ENCODE measurements at regions not wholly inside any gene's neighbourhood (a gene's known extent, or its start where the extent isn't known, plus 50 kb on each side); places are given as distances from the start of the nearest gene placed in this dataset.

DNA sequence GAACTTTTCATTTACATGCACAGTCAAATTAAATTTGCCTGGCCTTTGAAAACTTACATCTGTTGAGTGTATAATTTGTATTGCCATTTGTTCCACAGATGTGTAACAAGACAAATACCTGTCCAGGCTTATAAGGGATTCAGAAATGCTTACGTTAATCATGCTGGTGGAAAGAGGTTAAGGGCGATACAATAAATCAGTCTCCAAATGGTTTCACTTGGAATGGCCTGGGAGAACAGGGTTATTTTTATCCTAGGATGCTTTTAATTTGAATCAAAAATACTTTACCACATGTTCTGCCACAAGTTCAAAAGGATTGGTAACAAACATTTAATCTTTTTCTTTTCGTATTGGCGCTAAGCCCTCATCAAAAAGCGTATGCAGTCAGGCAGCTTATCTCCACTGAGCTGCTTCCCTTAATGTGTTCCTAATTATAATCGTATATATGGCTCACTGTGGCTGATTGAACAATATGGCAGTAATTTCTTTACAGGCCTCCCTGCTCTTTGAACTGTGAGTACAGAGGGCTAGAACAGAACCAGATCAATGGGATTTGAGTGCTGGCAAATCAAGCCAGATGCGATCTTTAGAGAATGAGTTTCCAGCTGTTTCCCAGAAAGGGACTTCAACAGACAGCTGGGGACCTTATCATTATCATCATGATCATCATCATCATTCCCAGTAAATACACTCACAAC, 425.7 kb downstream of the SPRY2 start:
- no peaks in the 10 kb centered on the region for H3K27me3 Mint-ChIP-seq
- H3K36me3 Mint-ChIP-seq: no peaks in the 10 kb centered on the region

DNA sequence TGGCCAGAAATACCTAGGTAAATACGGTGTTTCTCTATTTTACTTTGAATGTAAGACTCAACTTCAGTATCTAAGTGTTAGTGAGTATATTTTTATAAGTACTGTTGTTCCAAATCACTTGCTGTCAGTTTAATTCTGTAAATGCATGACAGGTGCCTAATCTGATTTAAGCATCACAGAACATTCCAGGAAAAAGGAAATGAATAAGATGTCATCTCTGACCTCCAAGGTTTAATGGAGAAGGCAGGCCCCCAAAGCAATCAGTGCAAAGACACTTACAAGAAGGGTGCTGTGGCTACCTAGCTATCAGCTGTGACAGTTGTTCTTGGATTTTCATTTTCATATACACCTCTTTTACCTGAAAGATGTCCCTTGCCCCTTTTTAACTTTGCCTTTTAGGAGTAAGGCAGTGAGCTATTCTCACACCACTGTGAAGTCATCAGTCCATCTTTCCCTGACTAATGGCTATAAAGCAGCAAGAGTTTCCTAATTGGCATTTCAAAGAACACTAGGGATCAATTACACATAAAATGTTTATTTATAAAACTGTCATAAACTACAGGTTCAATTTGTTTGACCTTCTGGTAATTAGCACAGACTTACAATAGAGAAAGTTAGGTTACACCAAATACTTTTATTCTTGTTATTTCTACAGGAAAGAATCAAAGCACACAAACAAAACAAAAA, 427.6 kb downstream of the SPRY2 start:
- H3K27me3 Mint-ChIP-seq: no peaks in the 10 kb centered on the region
- ATAC-seq: no peak
- H3K4me3 Mint-ChIP-seq: no peak overlapping the region

More for the DNA sequence above, 425.7 kb downstream of the SPRY2 start:
- Mint-ChIP-seq H3K4me3 (no peak overlapping the region), H3K9me3 (no peaks in the 10 kb centered on the region), H3K4me1 (ENCODE audit: low read depth in 2 of 2) (no peaks in the 10 kb centered on the region), H3K27ac (no peak overlapping the region)
- ATAC-seq (no peak), DNase-seq (ENCODE audit: low spot score) (no peak)

DNA sequence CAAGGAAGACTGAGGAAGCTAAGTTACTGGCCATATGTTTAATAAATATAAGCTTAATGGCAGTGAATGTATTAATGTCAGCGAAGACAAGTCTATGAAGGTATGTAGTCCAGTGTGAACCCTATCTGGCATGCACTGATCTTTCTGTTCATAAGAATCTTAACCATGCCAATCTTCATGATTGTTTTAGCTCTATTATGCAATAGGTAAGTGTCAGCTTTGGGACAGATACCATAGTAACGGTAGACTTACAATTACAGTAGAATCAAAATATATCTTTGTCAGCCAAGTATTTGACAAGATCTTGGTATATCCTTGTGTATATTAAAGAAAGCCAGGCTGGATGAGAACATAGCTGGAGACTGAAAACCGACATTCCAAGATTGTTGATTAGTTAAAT, 428.5 kb downstream of the SPRY2 start:
- DNase-seq (ENCODE audit: low spot score): no peak
- no peaks in the 10 kb centered on the region for H3K27me3 Mint-ChIP-seq
- no peaks in the 10 kb centered on the region for H3K4me1 Mint-ChIP-seq (ENCODE audit: low read depth in 2 of 2)
- no peak overlapping the region for H3K4me3 Mint-ChIP-seq
- H3K36me3 Mint-ChIP-seq: no peaks in the 10 kb centered on the region
- ATAC-seq: no peak
- H3K27ac Mint-ChIP-seq: no peak overlapping the region
- H3K9me3 Mint-ChIP-seq: no peaks in the 10 kb centered on the region

More for the DNA sequence above, 427.6 kb downstream of the SPRY2 start:
- DNase-seq (ENCODE audit: low spot score): no peak
- H3K27ac Mint-ChIP-seq: no peak overlapping the region
- H3K9me3 Mint-ChIP-seq: no peaks in the 10 kb centered on the region
- no peaks in the 10 kb centered on the region for H3K4me1 Mint-ChIP-seq (ENCODE audit: low read depth in 2 of 2)
- H3K36me3 Mint-ChIP-seq: no peaks in the 10 kb centered on the region

DNA sequence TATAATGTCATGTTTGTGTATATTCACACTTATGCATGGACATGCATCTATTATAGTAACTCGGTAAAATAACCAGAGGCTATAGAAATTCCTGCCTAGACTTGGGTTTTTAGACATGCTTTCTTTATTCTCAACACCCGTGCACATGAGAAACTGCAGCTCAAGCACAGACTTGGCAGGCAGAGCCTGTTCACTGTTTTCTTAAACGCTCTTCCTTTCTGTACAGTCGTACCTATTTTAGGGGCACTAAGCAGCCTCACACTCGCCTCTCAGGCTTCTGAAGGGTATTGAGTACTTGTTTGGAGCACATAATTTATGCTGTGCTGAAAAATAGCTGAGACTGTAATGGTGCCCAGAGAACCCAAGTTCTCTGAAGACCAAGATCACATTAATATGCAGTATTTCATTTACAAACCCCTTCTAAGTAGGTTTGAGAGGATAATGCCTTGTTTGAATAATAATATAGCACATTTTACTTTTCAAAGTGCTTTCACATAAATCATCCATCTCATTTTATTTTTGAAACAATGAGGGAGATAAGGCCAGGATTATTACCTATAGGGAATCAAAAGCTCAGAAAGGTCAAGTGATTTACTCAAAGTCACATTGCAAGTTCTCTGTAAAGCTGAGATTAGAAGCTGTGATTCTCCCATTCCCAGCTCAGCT, 429.9 kb downstream of the SPRY2 start:
- no peaks in the 10 kb centered on the region for H3K9me3 Mint-ChIP-seq
- ATAC-seq: no peak
- H3K4me3 Mint-ChIP-seq: no peak overlapping the region
- H3K4me1 Mint-ChIP-seq (ENCODE audit: low read depth in 2 of 2): no peaks in the 10 kb centered on the region
- no peaks in the 10 kb centered on the region for H3K27me3 Mint-ChIP-seq
- DNase-seq (ENCODE audit: low spot score): no peak
- H3K27ac Mint-ChIP-seq: no peak overlapping the region
- H3K36me3 Mint-ChIP-seq: no peaks in the 10 kb centered on the region

DNA sequence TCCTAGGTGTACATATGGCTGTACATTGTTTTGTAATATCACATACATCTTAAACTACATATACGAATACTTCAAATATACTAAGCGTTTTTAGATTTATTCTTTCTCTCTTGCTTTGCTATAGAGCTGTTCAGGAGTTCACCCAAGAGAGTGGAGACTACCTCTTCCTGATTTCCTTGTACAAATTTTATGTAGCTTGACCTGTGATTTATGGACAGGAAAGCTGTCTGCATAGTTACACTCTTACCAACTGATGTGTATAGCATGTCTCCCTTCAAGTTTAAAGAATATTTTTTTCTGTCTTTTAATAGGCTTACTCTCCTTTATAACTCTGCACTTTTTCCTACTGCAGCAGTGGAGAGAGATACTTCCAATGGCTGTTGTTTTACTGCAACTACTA, 428.7 kb downstream of the NDFIP2 start:
- Mint-ChIP-seq H3K27ac (no peak overlapping the region), H3K36me3 (no peaks in the 10 kb centered on the region), H3K9me3 (no peaks in the 10 kb centered on the region), H3K4me1 (ENCODE audit: low read depth in 2 of 2) (no peaks in the 10 kb centered on the region), H3K4me3 (no peak overlapping the region), H3K27me3 (no peaks in the 10 kb centered on the region)
- DNase-seq (ENCODE audit: low spot score) (no peak), ATAC-seq (no peak)

DNA sequence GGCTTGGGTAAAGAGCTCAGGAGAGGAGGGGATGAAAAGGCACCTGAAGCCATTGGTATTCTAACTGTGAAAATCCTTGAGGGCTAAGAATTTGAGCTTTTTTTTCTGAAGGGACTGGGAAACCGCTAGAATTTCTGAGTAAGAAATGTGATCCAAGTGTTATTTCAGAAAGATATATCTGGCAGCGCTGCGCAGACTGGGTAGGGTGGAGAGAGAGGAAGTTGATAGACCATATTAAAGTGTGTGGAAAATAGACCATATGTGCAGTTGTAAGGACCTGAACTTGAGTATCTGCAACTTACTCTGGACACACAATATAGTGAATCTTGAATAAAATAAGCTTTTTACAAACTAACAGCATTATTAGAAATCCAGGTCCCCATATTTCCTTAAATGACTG, 427.4 kb downstream of the NDFIP2 start:
- Mint-ChIP-seq H3K27me3 (no peaks in the 10 kb centered on the region), H3K4me1 (ENCODE audit: low read depth in 2 of 2) (no peaks in the 10 kb centered on the region), H3K36me3 (no peaks in the 10 kb centered on the region), H3K4me3 (no peak overlapping the region), H3K27ac (no peak overlapping the region), H3K9me3 (no peaks in the 10 kb centered on the region)
- ATAC-seq: no peak
- DNase-seq (ENCODE audit: low spot score): no peak

DNA sequence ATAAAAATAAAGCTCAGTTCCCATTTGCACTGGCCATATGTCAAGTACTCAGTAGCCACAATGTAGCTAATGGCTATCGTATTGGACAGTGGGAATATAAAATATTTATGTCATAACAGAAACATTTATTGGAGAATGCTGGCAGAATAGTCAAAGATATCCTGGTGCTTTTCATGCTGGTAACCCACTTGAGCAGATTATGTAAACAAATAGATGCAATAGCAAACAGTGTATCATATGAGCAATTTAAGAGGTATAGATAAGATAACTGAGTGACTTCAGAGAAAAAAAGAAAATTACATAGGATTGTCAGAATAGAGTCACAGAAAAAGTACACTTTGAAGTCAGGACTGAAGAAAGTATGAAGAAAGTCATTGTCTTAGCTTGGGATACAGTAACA, 426.6 kb downstream of the NDFIP2 start:
- Mint-ChIP-seq H3K4me3 (no peak overlapping the region), H3K27me3 (no peaks in the 10 kb centered on the region), H3K4me1 (ENCODE audit: low read depth in 2 of 2) (no peaks in the 10 kb centered on the region), H3K27ac (no peak overlapping the region), H3K9me3 (no peaks in the 10 kb centered on the region), H3K36me3 (no peaks in the 10 kb centered on the region)
- ATAC-seq (no peak), DNase-seq (ENCODE audit: low spot score) (no peak)

DNA sequence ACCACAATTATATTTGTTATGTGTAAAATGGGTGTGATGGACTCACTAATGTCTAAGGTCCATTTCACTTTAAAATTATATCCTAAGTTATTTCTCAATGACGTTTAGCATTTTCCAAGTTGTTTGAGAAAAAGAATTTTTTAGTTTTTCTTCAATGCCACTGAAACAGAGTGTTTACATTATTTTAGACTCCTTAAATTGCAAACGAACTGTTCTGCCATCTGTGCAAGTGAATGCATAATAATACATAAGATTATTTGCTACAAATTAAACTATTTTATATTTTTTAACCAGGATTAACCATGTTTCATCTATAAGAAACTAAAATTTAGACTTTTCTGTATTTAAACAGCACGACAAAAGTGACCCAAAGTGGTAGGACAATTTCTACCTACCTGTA, 425.4 kb downstream of the NDFIP2 start:
- DNase-seq (ENCODE audit: low spot score): no peak
- H3K9me3 Mint-ChIP-seq: no peaks in the 10 kb centered on the region
- no peaks in the 10 kb centered on the region for H3K4me1 Mint-ChIP-seq (ENCODE audit: low read depth in 2 of 2)
- H3K4me3 Mint-ChIP-seq: no peak overlapping the region
- no peak for ATAC-seq
- H3K27ac Mint-ChIP-seq: no peak overlapping the region
- no peaks in the 10 kb centered on the region for H3K36me3 Mint-ChIP-seq
- no peaks in the 10 kb centered on the region for H3K27me3 Mint-ChIP-seq

DNA sequence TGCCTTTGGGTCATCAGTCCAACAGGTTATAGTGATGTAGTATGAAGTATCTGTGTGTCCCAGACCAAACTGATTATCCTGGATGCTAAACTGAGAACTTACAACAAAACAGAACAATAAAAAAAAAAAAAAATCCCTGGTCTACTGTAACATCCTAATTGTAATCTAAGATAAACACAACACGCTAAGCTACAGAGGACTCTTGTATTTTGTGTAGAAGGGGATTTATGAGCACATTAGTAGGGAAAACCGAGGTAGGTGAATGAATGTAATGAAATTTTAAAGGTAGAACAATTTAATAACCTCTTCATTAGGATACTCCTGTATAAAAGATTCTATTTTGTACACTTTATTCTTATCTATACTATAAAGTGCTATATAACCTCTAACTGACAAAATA, 424.1 kb downstream of the NDFIP2 start:
- H3K27me3 Mint-ChIP-seq: no peaks in the 10 kb centered on the region
- no peaks in the 10 kb centered on the region for H3K4me1 Mint-ChIP-seq (ENCODE audit: low read depth in 2 of 2)
- no peak overlapping the region for H3K27ac Mint-ChIP-seq
- H3K9me3 Mint-ChIP-seq: no peaks in the 10 kb centered on the region
- H3K4me3 Mint-ChIP-seq: no peak overlapping the region
- DNase-seq (ENCODE audit: low spot score) (no peak), ATAC-seq (no peak)
- no peaks in the 10 kb centered on the region for H3K36me3 Mint-ChIP-seq

DNA sequence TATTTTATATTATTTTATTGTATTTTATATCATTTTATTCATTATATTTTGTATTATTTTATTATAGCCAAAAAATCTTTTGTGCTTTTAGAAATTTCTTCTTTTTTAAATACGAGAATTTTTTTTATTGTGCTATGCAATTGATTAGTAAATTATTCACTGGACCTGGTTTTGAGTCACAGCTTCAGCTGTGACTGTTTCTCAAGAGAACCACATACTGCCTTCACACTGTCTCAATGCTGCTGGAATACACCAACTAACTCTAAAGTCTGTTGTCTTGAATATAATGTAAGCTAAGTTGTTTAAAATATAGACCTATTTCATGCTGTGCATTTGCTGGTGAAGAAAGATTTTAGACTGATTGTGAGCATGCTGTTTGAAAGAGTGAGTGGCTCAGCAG, 423.6 kb downstream of the NDFIP2 start:
- H3K4me3 Mint-ChIP-seq: no peak overlapping the region
- no peaks in the 10 kb centered on the region for H3K9me3 Mint-ChIP-seq
- no peak overlapping the region for H3K27ac Mint-ChIP-seq
- ATAC-seq (no peak), DNase-seq (ENCODE audit: low spot score) (no peak)
- H3K4me1 Mint-ChIP-seq (ENCODE audit: low read depth in 2 of 2): no peaks in the 10 kb centered on the region
- no peaks in the 10 kb centered on the region for H3K27me3 Mint-ChIP-seq
- H3K36me3 Mint-ChIP-seq: no peaks in the 10 kb centered on the region

DNA sequence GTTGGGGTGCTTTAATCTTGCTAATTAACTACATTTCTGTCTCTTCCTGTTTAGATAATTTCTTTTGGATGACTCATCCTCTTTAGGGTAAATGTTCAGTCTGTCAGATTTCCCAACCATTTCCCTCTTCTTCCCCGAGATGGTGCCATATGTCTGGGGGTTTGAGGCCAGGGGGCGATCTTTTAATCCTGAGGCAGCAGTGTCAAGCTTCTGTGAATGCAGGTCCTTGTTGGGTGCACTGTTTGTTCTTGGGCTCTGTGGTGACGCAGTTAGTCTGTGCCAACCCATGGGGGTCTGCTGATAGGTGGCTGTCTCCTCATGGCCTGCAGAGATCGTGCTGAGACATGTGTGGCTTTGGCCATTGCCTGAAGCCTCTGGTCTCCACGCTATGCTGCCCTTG, 420.4 kb downstream of the NDFIP2 start:
- Mint-ChIP-seq H3K4me1 (ENCODE audit: low read depth in 2 of 2) (peaks cover 0 to 5% of the 10 kb centered on the region in 2 donors), H3K36me3 (no peaks in the 10 kb centered on the region), H3K27me3 (no peaks in the 10 kb centered on the region), H3K9me3 (no peaks in the 10 kb centered on the region), H3K27ac (no peak overlapping the region), H3K4me3 (no peak overlapping the region)
- DNase-seq (ENCODE audit: low spot score): no peak
- peak in 1 of 2 donors; percentile 20 for ATAC-seq

DNA sequence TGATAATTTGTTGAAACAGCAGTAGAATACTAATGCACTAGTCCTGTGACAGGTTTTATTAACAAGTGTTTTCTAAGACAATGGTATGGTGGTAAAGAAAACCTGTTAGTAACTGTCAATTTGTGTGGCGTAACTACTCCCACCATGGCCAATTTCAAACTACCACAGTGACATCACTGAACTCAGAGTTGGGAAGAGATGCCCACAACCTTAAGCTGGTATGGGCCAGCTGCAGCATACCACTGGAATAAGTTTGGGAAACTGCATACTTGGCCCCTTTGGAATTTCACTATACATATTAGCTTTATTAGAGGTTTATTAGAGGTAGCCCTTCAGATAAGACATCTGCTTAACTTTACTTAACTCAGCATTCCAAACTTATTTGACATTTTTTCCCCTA, 419.4 kb downstream of the NDFIP2 start:
- DNase-seq (ENCODE audit: low spot score): no peak
- Mint-ChIP-seq H3K36me3 (no peaks in the 10 kb centered on the region), H3K27me3 (no peaks in the 10 kb centered on the region), H3K4me3 (no peak overlapping the region), H3K9me3 (no peaks in the 10 kb centered on the region), H3K4me1 (ENCODE audit: low read depth in 2 of 2) (peaks cover 0 to 5% of the 10 kb centered on the region in 2 donors), H3K27ac (no peak overlapping the region)
- ATAC-seq: no peak

DNA sequence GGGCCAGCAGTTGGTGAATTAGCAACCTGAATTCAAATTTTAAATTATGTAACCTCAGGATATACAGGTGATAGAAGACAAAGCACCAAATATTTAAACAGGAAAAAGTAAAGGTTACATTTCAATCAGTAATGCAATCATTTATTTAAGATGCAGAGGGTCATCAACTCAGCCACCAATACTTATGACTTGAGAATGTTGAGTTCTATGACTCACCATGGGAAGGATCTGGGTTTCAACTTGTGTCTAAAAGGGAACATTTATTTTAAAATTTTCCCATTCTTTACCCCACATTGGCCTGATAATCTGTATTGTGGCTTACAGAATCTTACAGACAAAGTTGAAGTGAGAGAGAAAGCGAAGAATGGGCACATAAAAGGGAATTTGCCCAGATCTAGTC, 418.0 kb downstream of the NDFIP2 start:
- ATAC-seq (no peak), DNase-seq (ENCODE audit: low spot score) (no peak)
- Mint-ChIP-seq H3K9me3 (no peaks in the 10 kb centered on the region), H3K27ac (no peak overlapping the region), H3K4me3 (no peak overlapping the region), H3K36me3 (no peaks in the 10 kb centered on the region), H3K4me1 (ENCODE audit: low read depth in 2 of 2) (peaks cover 0 to 5% of the 10 kb centered on the region in 2 donors), H3K27me3 (no peaks in the 10 kb centered on the region)

DNA sequence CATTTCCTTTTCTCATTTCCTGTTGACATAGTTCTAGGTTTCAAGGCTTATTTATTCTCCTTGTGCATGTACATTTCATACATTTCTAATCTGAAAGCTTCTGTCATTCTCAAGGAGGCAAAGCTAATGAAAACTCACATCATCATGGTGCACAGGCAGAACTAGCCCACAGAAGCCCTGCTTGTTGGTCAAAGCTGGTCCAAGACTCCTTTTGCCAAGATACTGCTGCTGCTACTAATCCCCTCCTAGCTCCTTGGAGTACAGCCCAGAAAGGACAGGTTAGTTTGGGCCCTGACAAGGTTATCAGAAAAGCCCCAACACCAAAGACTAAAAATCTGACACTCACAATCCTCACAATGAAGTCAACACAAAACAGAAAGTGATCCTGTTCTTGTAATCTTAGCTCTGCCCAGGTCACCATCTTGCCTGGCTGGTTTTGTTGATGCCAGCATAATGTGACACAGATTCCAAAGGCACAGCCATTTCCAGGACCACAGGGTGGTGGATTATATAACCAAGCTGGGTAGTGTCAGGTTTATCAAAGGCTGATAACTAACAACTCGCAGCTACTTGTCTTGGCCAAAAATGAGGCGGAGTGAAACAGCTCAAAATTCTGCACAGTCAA, 417.4 kb downstream of the NDFIP2 start:
- ATAC-seq (no peak), DNase-seq (ENCODE audit: low spot score) (no peak)
- Mint-ChIP-seq H3K4me3 (no peak overlapping the region), H3K27me3 (no peaks in the 10 kb centered on the region), H3K27ac (no peak overlapping the region), H3K9me3 (no peaks in the 10 kb centered on the region), H3K36me3 (no peaks in the 10 kb centered on the region), H3K4me1 (ENCODE audit: low read depth in 2 of 2) (peaks cover 0 to 5% of the 10 kb centered on the region in 2 donors)

Data from natural killer cell treated with Interleukin-12 subunit alpha and Interleukin-12 subunit beta and Interleukin-15 and Interleukin-18, amount 100 ng/mL, for 72 hours (primary cell).